HEK293T (cell line): ENCODE measurements at regions not wholly inside any gene's neighbourhood (a gene's known extent, or its start where the extent isn't known, plus 50 kb on each side); places are given as distances from the start of the nearest gene placed in this dataset.

Experiments used
- CTBP1 ChIP-seq: fragments of 450-650 bp; IDR thresholded peaks from 2 replicates; pipeline ENCODE4 v1.6.1; 2016; ENCODE audit warnings: borderline replicate concordance
- FOXA1 ChIP-seq: fragments of 450-650 bp; IDR thresholded peaks from 2 replicates; pipeline ENCODE4 v1.6.1; 2016; ENCODE audit warnings: mild to moderate bottlenecking
- FOXM1 ChIP-seq: fragments of 450-650 bp; IDR thresholded peaks from 2 replicates; pipeline ENCODE4 v1.6.1; 2017; ENCODE audit warnings: mild to moderate bottlenecking, borderline replicate concordance
- SP1 ChIP-seq: fragments of 450-650 bp; IDR thresholded peaks from 2 replicates; pipeline ENCODE4 v1.6.1; 2017
- SUZ12 ChIP-seq: fragments of 450-650 bp; IDR thresholded peaks from 2 replicates; pipeline ENCODE4 v1.6.1; 2016; ENCODE audit warnings: mild to moderate bottlenecking
- TF ChIP-seq, protein P1 (sequence below): fragments of 450-650 bp; IDR thresholded peaks from 2 replicates; pipeline ENCODE4 v1.6.1; 2016

DNA sequence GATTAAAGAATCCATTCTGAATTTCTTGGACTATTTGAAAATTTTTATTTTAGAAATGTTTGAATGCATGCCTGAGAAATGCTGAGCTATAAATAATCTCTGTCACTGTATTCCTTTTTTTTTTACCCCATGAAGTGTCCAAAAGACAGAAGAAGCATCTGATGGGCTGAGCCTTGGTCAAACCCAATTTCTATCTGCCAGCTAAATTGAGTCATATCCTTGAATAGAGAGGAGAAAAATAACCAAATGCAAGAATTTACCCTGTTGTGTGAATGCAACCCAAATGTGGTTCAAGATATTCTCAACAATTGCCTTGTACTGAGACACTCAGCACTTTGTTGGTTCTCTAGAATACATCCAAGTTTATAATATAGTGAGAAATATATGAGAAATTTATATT is 223.5 kb downstream of the UBE2E3 start:
- TF ChIP-seq SP1 (no peak), FOXM1 (no peak), CTBP1 (no peak), SUZ12 (no peak), FOXA1 (no peak)
- TF ChIP-seq, protein P1, sequence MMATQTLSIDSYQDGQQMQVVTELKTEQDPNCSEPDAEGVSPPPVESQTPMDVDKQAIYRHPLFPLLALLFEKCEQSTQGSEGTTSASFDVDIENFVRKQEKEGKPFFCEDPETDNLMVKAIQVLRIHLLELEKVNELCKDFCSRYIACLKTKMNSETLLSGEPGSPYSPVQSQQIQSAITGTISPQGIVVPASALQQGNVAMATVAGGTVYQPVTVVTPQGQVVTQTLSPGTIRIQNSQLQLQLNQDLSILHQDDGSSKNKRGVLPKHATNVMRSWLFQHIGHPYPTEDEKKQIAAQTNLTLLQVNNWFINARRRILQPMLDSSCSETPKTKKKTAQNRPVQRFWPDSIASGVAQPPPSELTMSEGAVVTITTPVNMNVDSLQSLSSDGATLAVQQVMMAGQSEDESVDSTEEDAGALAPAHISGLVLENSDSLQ: no peak
